ENCODE measurements at regions not wholly inside any gene's neighbourhood (a gene's known extent, or its start where the extent isn't known, plus 50 kb on each side); places are given as distances from the start of the nearest gene placed in this dataset.
"Not testable (repeated sequence)": the region's sequence is repeated elsewhere in the genome, so short reads cannot be mapped to it uniquely, and the experiment has no call there.

DNA sequence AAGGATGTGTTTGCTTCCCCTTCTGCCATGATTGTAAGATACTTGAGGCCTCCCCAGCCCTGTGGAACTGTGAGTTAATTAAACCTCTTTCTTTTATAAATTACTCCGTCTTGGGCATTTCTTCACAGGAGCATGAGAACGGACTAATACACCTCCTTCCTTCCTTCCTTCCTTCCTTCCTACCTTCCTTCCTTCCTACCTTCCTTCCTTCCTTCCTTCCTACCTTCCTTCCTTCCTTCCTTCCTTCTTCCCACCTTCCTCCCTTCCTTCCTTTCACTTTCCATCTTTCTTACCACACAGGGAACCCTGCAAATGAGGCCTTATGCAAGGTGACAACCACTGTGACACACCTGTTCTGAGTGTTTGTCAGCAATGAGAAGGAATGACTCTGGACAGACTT, 141.3 kb upstream of the EXOC2 start:
- no peak overlapping the region for H3K27ac ChIP-seq (ENCODE audit: low read depth in 1 of 2, low read length in 2 of 2)
- peaks cover 16 to 17% of the 10 kb centered on the region in 2 donors for H3K9me3 ChIP-seq (replicated peaks in 1 of 2; ENCODE audit: control insufficient read depth in 1 of 2, insufficient read depth in 1 of 2, low read length in 2 of 2)
- Mint-ChIP-seq H3K27ac (peak overlapping the region in 1 of 7 donors; percentile 34), H3K4me1 (no peaks in the 10 kb centered on the region), H3K27me3 (ENCODE audit: low read depth in 3 of 3) (peaks cover 3 to 7% (median 4%) of the 10 kb centered on the region in 3 donors), H3K9me3 (peaks cover 9 to 32% (median 19%) of the 10 kb centered on the region in 7 donors), H3K36me3 (no peaks in the 10 kb centered on the region), H3K4me3 (no peak overlapping the region)
- H3K79me2 ChIP-seq (ENCODE audit: insufficient read depth, low read length), result no peaks in the 10 kb centered on the region
- no peaks in the 10 kb centered on the region for H3K36me3 ChIP-seq (replicated peaks in 1 of 2; ENCODE audit: control insufficient read depth in 1 of 2, insufficient read depth in 2 of 2, low read length in 2 of 2)
- H3K9ac ChIP-seq (ENCODE audit: insufficient read depth, low read length, poor library complexity, severe bottlenecking), result no peak overlapping the region
- H2AFZ ChIP-seq (ENCODE audit: insufficient read depth, low read depth, low read length, poor library complexity, severe bottlenecking), result no peak overlapping the region
- TF ChIP-seq, protein P1, sequence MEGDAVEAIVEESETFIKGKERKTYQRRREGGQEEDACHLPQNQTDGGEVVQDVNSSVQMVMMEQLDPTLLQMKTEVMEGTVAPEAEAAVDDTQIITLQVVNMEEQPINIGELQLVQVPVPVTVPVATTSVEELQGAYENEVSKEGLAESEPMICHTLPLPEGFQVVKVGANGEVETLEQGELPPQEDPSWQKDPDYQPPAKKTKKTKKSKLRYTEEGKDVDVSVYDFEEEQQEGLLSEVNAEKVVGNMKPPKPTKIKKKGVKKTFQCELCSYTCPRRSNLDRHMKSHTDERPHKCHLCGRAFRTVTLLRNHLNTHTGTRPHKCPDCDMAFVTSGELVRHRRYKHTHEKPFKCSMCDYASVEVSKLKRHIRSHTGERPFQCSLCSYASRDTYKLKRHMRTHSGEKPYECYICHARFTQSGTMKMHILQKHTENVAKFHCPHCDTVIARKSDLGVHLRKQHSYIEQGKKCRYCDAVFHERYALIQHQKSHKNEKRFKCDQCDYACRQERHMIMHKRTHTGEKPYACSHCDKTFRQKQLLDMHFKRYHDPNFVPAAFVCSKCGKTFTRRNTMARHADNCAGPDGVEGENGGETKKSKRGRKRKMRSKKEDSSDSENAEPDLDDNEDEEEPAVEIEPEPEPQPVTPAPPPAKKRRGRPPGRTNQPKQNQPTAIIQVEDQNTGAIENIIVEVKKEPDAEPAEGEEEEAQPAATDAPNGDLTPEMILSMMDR (IDR thresholded peaks at IDR 0.05), result no peak
- no peak overlapping the region for H3K4me3 ChIP-seq (replicated peaks in 1 of 3; ENCODE audit: low read depth in 2 of 3, low read length in 3 of 3)
- intact Hi-C loops (cut with micrococcal nuclease), result no loop called here
- DNase-seq, result no peak
- no peaks in the 10 kb centered on the region for H3K4me1 ChIP-seq (ENCODE audit: control insufficient read depth in 1 of 2, insufficient read depth in 2 of 2, low read length in 2 of 2)
- WGBS (ENCODE audit: insufficient coverage), result 86% methylated on average over 1 of the region's 2 CpGs
- H3K4me2 ChIP-seq (replicated peaks; ENCODE audit: extremely low read depth, low read length, poor library complexity, severe bottlenecking), result no peak overlapping the region
- no peaks in the 10 kb centered on the region for H4K20me1 ChIP-seq (ENCODE audit: insufficient read depth, low read length)
- no peaks in the 10 kb centered on the region for H3K27me3 ChIP-seq (ENCODE audit: control insufficient read depth in 2 of 2, insufficient read depth in 2 of 2, low read length in 2 of 2)

DNA sequence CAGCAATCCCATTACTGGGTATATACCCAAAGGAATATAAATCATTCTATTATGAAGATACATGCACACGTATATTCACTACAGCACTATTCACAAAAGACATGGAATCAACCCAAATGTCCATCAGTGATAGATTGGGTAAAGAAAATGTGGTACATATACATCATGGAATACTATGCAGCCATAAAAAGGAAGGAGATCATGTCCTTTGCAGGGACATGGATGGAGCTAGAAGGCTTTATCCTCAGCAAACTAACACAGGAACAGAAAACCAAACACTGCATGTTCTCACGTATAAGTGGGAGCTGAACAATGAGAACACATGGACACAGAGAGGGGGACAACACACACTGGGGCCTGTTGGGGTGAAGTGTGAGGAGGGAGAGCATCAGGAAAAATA, 139.9 kb upstream of the EXOC2 start:
- H3K4me1 ChIP-seq (ENCODE audit: control insufficient read depth in 1 of 2, insufficient read depth in 2 of 2, low read length in 2 of 2); H3K27ac ChIP-seq (ENCODE audit: low read depth in 1 of 2, low read length in 2 of 2); H3K27ac Mint-ChIP-seq; H3K36me3 Mint-ChIP-seq; H3K27me3 Mint-ChIP-seq (ENCODE audit: low read depth in 3 of 3); H3K4me3 Mint-ChIP-seq; H2AFZ ChIP-seq (ENCODE audit: insufficient read depth, low read depth, low read length, poor library complexity, severe bottlenecking); H3K4me2 ChIP-seq (replicated peaks; ENCODE audit: extremely low read depth, low read length, poor library complexity, severe bottlenecking); H3K36me3 ChIP-seq (replicated peaks in 1 of 2; ENCODE audit: control insufficient read depth in 1 of 2, insufficient read depth in 2 of 2, low read length in 2 of 2); H3K27me3 ChIP-seq (ENCODE audit: control insufficient read depth in 2 of 2, insufficient read depth in 2 of 2, low read length in 2 of 2); H4K20me1 ChIP-seq (ENCODE audit: insufficient read depth, low read length); H3K9ac ChIP-seq (ENCODE audit: insufficient read depth, low read length, poor library complexity, severe bottlenecking); H3K79me2 ChIP-seq (ENCODE audit: insufficient read depth, low read length); DNase-seq; H3K4me1 Mint-ChIP-seq; intact Hi-C loops (cut with micrococcal nuclease); H3K4me3 ChIP-seq (replicated peaks in 1 of 3; ENCODE audit: low read depth in 2 of 3, low read length in 3 of 3): not testable (repeated sequence)
- peaks cover 11 to 32% (median 21%) of the 10 kb centered on the region in 7 donors for H3K9me3 Mint-ChIP-seq
- H3K9me3 ChIP-seq (replicated peaks in 1 of 2; ENCODE audit: control insufficient read depth in 1 of 2, insufficient read depth in 1 of 2, low read length in 2 of 2), result peaks cover 16 to 17% of the 10 kb centered on the region in 2 donors
- no CpG with 5 or more reads among the region's 2 CpGs for WGBS (ENCODE audit: insufficient coverage)
